Stomach smooth muscle (tissue), 2 donors: ENCODE measurements at regions not wholly inside any gene's neighbourhood (a gene's known extent, or its start where the extent isn't known, plus 50 kb on each side); places are given as distances from the start of the nearest gene placed in this dataset.

Source experiments
- H3K27ac ChIP-seq: one replicate; pipeline ENCODE4 v1.7.0; 2013; ENCODE audit warnings: mild to moderate bottlenecking, low read length, inconsistent platforms
- H3K27me3 ChIP-seq, 2 donors: one replicate each; pipeline ENCODE4 v1.7.0; 2013; ENCODE audit warnings: low read length in 2 of 2; ENCODE audit not compliant: insufficient read depth in 2 of 2, control insufficient read depth in 1 of 2
- H3K36me3 ChIP-seq, 2 donors: one replicate each; pipeline ENCODE4 v1.7.0; 2013; ENCODE audit warnings: low read length in 2 of 2; ENCODE audit not compliant: control insufficient read depth in 2 of 2, insufficient read depth in 2 of 2
- H3K4me1 ChIP-seq: one replicate; pipeline ENCODE4 v1.7.0; 2013; ENCODE audit warnings: low read length; ENCODE audit not compliant: control insufficient read depth, insufficient read depth
- H3K4me3 ChIP-seq, 2 donors: one replicate each; pipeline ENCODE4 v1.7.0; 2013; ENCODE audit warnings: low read length in 2 of 2
- H3K9ac ChIP-seq, 2 donors: one replicate each; pipeline ENCODE4 v1.7.0; 2013; ENCODE audit warnings: low read length in 2 of 2, mild to moderate bottlenecking in 1 of 2
- H3K9me3 ChIP-seq, 2 donors: one replicate each; pipeline ENCODE4 v1.7.0; 2013; ENCODE audit warnings: low read length in 2 of 2; ENCODE audit not compliant: control insufficient read depth in 2 of 2
- donor health status: healthy.
- donor health status: Pancreatic carcinoma.

DNA sequence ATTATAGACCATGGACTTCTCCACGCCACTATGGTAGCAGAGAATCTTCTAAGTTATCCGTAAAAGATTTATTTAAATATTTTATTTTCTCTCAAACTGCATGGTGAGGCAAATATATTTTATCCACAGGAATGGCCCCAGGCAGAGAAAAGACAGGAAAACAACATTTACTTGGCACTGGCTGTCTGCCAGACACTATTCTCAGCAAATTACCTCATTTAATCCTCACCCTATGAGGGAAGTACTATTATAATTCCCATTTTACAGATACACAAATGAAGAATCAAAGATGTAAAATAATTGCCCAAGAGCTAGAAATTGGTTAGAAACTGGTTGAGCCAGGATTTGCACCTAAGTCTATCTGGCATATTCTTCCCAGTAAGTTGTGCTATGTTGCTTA is 361.4 kb upstream of the IL12A start:
- Histone ChIP-seq H3K27me3 (no peaks in the 10 kb centered on the region), H3K9me3 (no peaks in the 10 kb centered on the region), H3K27ac (no peak overlapping the region), H3K4me3 (no peak overlapping the region), H3K4me1 (peaks cover 3% of the 10 kb centered on the region), H3K36me3 (no peaks in the 10 kb centered on the region), H3K9ac (no peak overlapping the region)

DNA sequence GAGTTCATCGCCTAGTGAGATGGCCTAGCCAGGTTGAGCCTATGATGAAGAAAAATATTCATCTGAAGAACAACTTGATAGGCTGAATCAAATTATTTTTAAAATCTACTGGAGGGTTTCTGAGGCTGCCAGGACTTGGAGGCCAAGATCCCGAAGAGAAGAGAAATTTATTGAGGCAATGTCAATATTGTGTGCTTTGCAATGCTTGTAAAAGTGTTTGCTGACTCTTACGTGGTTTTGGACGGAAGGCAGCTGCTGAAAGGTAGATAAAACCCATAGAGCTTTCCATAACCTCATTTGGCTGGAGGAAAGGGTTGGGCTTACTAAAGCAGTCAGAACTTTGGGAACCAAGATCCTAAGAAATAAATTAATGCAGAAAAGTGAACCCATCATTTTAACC is 361.0 kb upstream of the IL12A start:
- H3K9ac ChIP-seq, result no peak overlapping the region
- no peaks in the 10 kb centered on the region for H3K9me3 ChIP-seq
- no peaks in the 10 kb centered on the region for H3K36me3 ChIP-seq
- no peak overlapping the region for H3K27ac ChIP-seq
- H3K4me1 ChIP-seq, result no peaks in the 10 kb centered on the region
- H3K4me3 ChIP-seq, result no peak overlapping the region
- H3K27me3 ChIP-seq, result no peaks in the 10 kb centered on the region

DNA sequence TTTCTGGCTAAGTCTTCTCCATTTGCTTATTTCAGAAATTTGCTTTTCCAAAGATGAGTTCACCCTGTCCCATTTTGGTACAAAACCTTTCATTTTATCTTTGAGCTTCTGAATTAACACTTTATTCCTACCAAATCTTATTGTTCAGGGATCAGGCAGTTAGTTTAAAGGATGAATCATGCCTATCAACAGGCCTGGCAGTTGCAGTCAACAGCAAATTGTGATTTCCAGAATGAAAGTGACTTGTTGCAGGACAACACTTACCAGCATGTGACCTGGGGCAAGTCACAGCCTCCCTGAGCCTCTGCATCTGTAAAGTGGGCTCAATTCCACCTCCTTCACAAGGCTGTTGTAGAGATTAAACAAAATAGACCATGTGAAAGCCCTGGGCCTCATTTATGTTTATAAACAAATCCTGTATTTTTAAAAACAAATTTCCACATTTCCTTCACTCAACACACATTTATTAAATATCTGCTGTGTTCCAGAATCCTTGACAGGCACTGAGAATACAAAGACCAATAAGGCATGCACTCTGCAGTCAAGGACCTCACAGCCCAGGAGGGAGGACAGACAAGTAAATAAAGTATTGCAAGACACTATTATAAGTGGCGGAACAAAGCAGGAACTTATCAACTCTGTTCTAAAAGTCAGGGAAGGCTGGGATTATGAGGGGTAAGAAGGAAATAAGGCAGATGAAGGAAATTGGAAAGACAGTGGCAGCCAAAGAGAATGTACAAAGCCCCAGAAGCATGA is 359.1 kb upstream of the IL12A start:
- Histone ChIP-seq H3K9ac (no peak overlapping the region), H3K27ac (no peak overlapping the region), H3K27me3 (no peaks in the 10 kb centered on the region), H3K36me3 (no peaks in the 10 kb centered on the region), H3K4me3 (no peak overlapping the region), H3K9me3 (no peaks in the 10 kb centered on the region), H3K4me1 (no peaks in the 10 kb centered on the region)

DNA sequence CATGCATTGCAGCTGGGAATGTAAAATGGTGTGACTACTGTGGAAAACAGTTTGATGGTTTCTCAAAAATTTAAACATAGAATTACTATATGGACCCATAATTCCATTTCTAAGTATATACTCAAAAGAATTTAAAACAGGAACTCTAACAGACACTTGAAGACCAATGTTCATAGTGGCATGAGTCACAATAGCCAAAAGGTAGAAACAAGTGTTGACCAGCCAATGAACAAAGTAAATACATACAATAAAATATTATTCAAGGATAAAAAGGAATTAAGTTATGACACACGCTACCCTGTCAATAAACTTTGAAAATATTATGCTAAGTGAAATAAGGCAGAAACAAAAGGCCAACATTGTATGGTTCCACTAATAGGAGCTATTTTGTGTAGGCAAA is 357.4 kb upstream of the IL12A start:
- Histone ChIP-seq H3K9ac (no peak overlapping the region), H3K4me1 (no peaks in the 10 kb centered on the region), H3K36me3 (no peaks in the 10 kb centered on the region), H3K27me3 (no peaks in the 10 kb centered on the region), H3K9me3 (no peaks in the 10 kb centered on the region), H3K27ac (no peak overlapping the region), H3K4me3 (no peak overlapping the region)

DNA sequence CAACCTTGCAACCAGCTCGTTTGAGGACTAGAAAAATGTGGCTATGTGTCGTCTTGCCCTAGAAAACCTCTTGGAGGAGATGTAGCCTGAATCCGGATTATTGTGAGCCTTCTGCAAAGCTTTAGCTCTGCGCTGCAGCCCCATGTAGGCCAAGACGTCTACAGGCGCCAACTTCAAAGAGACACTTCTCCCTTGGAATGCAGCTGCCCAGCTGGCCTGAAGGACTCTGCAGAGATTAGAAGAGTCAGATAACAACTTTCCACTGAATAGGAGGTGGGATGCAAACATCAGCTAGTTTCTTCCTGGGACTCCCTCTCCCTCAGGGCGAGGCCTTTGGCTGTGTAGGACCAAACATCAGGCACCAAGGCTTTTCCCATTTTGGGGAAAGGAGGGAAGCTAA is 356.5 kb upstream of the IL12A start:
- H3K9ac ChIP-seq, result no peak overlapping the region
- H3K9me3 ChIP-seq, result no peaks in the 10 kb centered on the region
- H3K27ac ChIP-seq, result no peak overlapping the region
- no peaks in the 10 kb centered on the region for H3K36me3 ChIP-seq
- H3K27me3 ChIP-seq, result no peaks in the 10 kb centered on the region
- H3K4me1 ChIP-seq, result no peaks in the 10 kb centered on the region
- H3K4me3 ChIP-seq, result no peak overlapping the region

DNA sequence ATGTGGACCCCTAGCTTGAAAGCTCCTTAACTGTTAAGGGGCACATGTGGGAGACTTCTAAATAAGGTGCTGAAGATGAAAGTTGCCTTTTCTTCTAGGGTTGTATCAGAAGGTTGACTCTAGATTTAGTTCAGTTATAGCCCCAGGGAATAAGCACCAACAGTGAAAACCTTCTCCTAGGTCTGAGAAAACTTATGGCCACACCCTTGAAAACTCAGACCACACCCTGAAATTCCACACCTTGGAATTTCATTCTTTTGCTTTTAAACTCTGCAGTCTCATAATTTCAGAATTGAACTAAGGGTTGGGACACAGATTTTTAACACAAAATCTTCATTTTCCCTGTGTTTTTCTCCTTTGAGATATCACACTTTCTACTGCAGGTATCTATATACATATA is 355.8 kb upstream of the IL12A start:
- no peaks in the 10 kb centered on the region for H3K4me1 ChIP-seq
- H3K36me3 ChIP-seq, result no peaks in the 10 kb centered on the region
- H3K4me3 ChIP-seq, result no peak overlapping the region
- no peak overlapping the region for H3K9ac ChIP-seq
- H3K9me3 ChIP-seq, result no peaks in the 10 kb centered on the region
- no peak overlapping the region for H3K27ac ChIP-seq
- H3K27me3 ChIP-seq, result no peaks in the 10 kb centered on the region

DNA sequence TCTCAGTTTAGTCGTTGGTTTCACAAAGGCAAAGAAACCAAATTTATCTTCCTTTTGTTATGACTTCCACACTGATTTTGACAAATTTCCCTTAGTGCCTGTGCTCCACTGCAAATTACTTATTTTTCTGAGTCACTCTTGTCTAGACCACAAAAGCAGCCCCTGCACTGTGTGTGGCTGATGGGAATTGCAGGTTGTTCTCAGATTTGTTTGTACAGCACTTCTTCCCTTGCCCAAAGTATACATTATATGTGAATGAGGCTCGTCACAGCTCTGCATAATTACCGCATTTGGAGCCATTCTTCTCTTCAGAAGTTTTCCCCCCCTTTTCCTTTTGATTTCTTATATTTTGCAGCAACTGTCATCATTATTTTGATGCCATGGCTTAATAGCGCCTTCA is 354.2 kb upstream of the IL12A start:
- H3K27me3 ChIP-seq, result no peaks in the 10 kb centered on the region
- no peaks in the 10 kb centered on the region for H3K9me3 ChIP-seq
- H3K36me3 ChIP-seq, result no peaks in the 10 kb centered on the region
- H3K4me3 ChIP-seq, result no peak overlapping the region
- H3K9ac ChIP-seq, result no peak overlapping the region
- H3K4me1 ChIP-seq, result no peaks in the 10 kb centered on the region
- no peak overlapping the region for H3K27ac ChIP-seq

DNA sequence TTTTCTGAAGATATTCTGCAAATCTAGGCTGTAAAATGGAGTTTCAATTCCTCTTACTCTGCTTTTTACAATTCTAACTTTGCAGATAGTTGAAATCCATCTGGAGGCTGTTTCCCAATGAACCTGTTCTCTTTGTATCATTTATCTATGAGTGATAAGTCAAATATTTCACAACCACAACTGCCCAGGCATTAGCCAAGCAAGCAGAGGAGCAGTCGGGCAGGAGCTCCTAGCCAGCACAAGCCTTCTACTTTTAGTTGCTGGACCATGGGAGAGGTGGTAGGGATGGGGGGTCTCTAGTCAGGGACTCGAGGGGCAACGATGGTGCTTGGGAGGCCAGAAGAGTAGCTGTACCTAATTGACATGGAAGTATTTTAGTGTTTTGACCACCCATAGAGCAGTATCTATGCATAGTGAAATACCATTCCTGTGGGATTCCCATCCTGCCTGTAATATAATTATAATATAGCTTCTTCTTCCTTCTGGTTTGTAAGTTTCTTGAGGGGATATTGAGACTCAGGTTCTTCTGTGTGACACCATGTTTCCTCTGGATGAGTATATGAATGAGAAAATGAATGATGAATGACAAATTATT is 353.5 kb upstream of the IL12A start:
- no peaks in the 10 kb centered on the region for H3K27me3 ChIP-seq
- H3K27ac ChIP-seq, result no peak overlapping the region
- no peaks in the 10 kb centered on the region for H3K4me1 ChIP-seq
- H3K9ac ChIP-seq, result no peak overlapping the region
- H3K4me3 ChIP-seq, result no peak overlapping the region
- H3K9me3 ChIP-seq, result no peaks in the 10 kb centered on the region
- no peaks in the 10 kb centered on the region for H3K36me3 ChIP-seq

DNA sequence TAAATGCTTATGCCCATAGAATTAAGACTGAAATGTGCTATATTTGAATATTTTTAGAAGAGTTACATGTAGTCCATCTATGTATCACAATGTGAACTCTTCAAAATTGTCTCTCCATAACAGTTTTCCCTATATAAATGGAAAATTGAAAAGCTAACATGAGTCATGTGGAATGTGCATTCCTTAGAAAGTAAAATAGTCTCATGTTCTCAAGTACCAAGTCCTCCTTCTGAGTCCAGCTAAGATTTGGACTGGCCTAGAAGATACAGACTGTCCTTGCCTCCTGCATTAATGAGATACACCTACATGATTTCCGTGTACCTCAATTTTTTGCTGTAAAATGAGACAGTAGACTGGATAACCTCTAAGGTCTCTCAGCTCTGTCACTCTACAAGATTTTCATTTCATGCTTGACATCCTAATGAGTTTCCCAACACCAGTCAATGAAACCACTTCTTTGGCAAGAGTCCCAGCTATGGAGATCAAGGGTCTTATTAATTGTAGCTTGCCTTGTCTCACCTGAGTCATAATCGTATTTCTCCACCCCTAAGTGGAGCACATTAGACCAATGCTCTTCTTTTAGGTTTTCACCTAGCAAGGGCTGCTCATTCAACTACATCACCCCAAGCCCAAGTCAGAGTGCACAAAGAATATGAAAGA is 350.6 kb upstream of the IL12A start:
- Histone ChIP-seq H3K9ac (no peak overlapping the region), H3K27me3 (no peaks in the 10 kb centered on the region), H3K27ac (no peak overlapping the region), H3K4me1 (no peaks in the 10 kb centered on the region), H3K9me3 (no peaks in the 10 kb centered on the region), H3K4me3 (no peak overlapping the region), H3K36me3 (no peaks in the 10 kb centered on the region)

DNA sequence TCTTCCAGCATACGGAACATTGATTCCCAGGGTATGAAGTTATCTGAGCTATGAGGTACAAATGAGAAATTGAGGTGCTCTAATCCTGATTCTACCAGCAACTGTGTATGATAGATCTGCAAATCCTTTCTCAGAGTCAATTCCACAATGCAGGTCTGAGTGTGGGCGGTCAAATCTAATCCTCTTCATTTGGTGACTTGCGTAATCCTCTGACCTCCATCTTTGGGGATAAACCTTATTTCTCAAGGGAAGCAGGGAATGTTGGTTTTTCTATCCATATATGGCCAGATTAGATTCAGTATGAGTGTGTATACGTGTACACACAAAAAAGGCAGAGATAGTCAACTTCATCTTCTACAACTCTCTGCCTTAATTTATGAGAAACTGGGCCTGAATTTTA is 348.4 kb upstream of the IL12A start:
- H3K4me1 ChIP-seq, result no peaks in the 10 kb centered on the region
- H3K27ac ChIP-seq, result no peak overlapping the region
- H3K9ac ChIP-seq, result no peak overlapping the region
- no peaks in the 10 kb centered on the region for H3K36me3 ChIP-seq
- no peak overlapping the region for H3K4me3 ChIP-seq
- no peaks in the 10 kb centered on the region for H3K27me3 ChIP-seq
- no peaks in the 10 kb centered on the region for H3K9me3 ChIP-seq

DNA sequence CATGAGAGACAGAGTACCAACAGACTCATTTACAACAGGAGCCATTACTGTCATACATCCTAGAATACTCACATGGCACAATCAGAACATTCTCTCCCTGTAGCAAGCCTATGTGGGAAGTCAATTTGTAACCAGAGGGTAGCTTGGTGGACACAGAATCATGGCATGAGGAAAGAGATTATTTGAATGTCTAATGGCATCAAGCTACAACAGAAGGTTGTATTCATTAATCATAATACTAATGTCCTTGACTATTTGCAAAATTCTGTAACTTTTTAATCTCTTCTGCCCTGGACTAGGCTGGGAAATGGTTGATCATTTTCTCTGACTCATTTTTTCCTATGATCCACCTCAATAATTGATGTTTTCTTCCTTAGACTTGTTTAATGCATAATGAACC is 345.2 kb upstream of the IL12A start:
- no peaks in the 10 kb centered on the region for H3K9me3 ChIP-seq
- H3K4me3 ChIP-seq, result no peak overlapping the region
- no peaks in the 10 kb centered on the region for H3K27me3 ChIP-seq
- no peak overlapping the region for H3K27ac ChIP-seq
- H3K9ac ChIP-seq, result no peak overlapping the region
- no peaks in the 10 kb centered on the region for H3K36me3 ChIP-seq
- H3K4me1 ChIP-seq, result no peaks in the 10 kb centered on the region
